Neural crest cell (in vitro differentiated cells): ENCODE measurements at regions not wholly inside any gene's neighbourhood (a gene's known extent, or its start where the extent isn't known, plus 50 kb on each side); places are given as distances from the start of the nearest gene placed in this dataset.

Experiments used
- DNase-seq: peaks from one replicate; pipeline ENCODE4 v3.0.0; 2021; ENCODE audit warnings: low read depth, mixed read lengths, low spot score
- H3K27ac Mint-ChIP-seq: one replicate; pipeline ENCODE4 v1.8.0; 2021; ENCODE audit warnings: mild to moderate bottlenecking, mixed read lengths; ENCODE audit not compliant: unreplicated experiment
- H3K27me3 Mint-ChIP-seq: 2 replicates; pipeline ENCODE4 v1.8.0; 2021; ENCODE audit warnings: low read depth, mild to moderate bottlenecking, mixed read lengths
- H3K36me3 Mint-ChIP-seq: 2 replicates; pipeline ENCODE4 v1.8.0; 2021; ENCODE audit warnings: low read depth, mild to moderate bottlenecking, mixed read lengths
- H3K4me1 Mint-ChIP-seq: 2 replicates; pipeline ENCODE4 v1.8.0; 2021; ENCODE audit warnings: mixed read lengths
- H3K4me3 Mint-ChIP-seq: one replicate; pipeline ENCODE4 v1.8.0; 2021; ENCODE audit warnings: mild to moderate bottlenecking, mixed read lengths
- H3K9me3 Mint-ChIP-seq: 2 replicates; pipeline ENCODE4 v1.8.0; 2021; ENCODE audit warnings: mixed read lengths
- TF ChIP-seq, protein P1 (sequence below): fragments of 200-600 bp; sonication (generic); conservative IDR thresholded peaks from 2 replicates; pipeline ENCODE4 v1.5.0; 2021; ENCODE audit warnings: antibody characterized with exemption, mild to moderate bottlenecking

- Mint-ChIP-seq H3K36me3 (peaks cover 6% of the 10 kb centered on the region), H3K4me1 (no peaks in the 10 kb centered on the region), H3K27ac (no peak overlapping the region), H3K4me3 (no peak overlapping the region), H3K9me3 (peaks cover 19% of the 10 kb centered on the region), H3K27me3 (peaks cover 2% of the 10 kb centered on the region)
- no peak for DNase-seq
- TF ChIP-seq, protein P1, sequence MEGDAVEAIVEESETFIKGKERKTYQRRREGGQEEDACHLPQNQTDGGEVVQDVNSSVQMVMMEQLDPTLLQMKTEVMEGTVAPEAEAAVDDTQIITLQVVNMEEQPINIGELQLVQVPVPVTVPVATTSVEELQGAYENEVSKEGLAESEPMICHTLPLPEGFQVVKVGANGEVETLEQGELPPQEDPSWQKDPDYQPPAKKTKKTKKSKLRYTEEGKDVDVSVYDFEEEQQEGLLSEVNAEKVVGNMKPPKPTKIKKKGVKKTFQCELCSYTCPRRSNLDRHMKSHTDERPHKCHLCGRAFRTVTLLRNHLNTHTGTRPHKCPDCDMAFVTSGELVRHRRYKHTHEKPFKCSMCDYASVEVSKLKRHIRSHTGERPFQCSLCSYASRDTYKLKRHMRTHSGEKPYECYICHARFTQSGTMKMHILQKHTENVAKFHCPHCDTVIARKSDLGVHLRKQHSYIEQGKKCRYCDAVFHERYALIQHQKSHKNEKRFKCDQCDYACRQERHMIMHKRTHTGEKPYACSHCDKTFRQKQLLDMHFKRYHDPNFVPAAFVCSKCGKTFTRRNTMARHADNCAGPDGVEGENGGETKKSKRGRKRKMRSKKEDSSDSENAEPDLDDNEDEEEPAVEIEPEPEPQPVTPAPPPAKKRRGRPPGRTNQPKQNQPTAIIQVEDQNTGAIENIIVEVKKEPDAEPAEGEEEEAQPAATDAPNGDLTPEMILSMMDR, result no peak
Observed at GRCh38 chr3:189519458-189519857, 111.7 kb upstream of the TP63 start.

- no peaks in the 10 kb centered on the region for H3K4me1 Mint-ChIP-seq
- H3K9me3 Mint-ChIP-seq, result peaks cover 9% of the 10 kb centered on the region
- H3K36me3 Mint-ChIP-seq, result no peaks in the 10 kb centered on the region
- TF ChIP-seq, protein P1, result no peak
- H3K27me3 Mint-ChIP-seq, result peaks cover 2% of the 10 kb centered on the region
- H3K4me3 Mint-ChIP-seq, result no peak overlapping the region
- DNase-seq, result no peak
- no peak overlapping the region for H3K27ac Mint-ChIP-seq
Observed at GRCh38 chr3:189529468-189529867, 101.7 kb upstream of the TP63 start.

- Mint-ChIP-seq H3K4me3 (no peak overlapping the region), H3K9me3 (peaks cover 9% of the 10 kb centered on the region), H3K4me1 (no peaks in the 10 kb centered on the region), H3K36me3 (no peaks in the 10 kb centered on the region), H3K27me3 (peaks cover 2% of the 10 kb centered on the region), H3K27ac (no peak overlapping the region)
- TF ChIP-seq, protein P1, result no peak
- DNase-seq, result no peak
Observed at GRCh38 chr3:189529889-189530471, 101.2 kb upstream of the TP63 start.

DNA sequence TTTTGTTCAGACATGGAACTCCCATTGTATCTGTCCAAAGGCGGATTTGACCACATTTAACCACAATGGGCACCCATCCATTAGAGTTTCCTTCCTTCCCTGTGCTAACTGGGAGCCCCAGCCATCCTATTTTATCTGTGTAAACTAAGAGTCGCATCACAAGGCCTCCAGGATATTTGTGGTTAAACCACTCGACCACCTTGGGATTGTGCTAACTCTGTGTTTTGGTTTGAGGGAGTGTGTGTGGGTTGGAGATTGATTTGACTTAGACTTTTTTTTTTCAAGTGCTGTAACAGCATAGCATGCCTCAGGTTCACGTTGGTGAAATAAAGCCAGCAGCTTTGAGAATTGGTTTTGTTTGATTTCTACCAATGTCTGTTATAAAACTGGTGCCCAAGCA, 100.4 kb upstream of the TP63 start:
- H3K27me3 Mint-ChIP-seq, result peaks cover 2% of the 10 kb centered on the region
- TF ChIP-seq, protein P1, result no peak
- no peak overlapping the region for H3K27ac Mint-ChIP-seq
- H3K36me3 Mint-ChIP-seq, result no peaks in the 10 kb centered on the region
- no peaks in the 10 kb centered on the region for H3K4me1 Mint-ChIP-seq
- H3K9me3 Mint-ChIP-seq, result peaks cover 6% of the 10 kb centered on the region
- DNase-seq, result no peak
- H3K4me3 Mint-ChIP-seq, result no peak overlapping the region

DNA sequence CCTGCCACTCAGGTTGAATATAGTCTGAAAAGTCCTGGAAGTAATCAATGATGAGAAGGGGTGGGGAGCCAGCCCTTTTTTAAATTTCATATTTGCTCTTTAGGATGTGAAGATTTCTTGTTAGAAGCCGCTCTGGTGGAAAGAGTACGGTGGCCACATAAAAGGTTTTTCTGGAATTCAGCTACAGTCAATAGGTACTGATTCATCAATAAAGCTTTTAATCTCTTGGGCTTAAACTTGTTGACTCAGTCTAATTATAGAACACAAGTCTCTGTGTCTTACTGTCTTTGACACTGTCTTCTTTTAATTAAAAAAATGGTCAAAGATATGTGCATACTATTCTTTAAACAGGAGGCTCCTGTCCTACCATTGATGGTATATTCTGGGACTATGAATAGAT, 99.9 kb upstream of the TP63 start:
- H3K9me3 Mint-ChIP-seq, result peaks cover 3% of the 10 kb centered on the region
- H3K27me3 Mint-ChIP-seq, result peaks cover 2% of the 10 kb centered on the region
- no peaks in the 10 kb centered on the region for H3K4me1 Mint-ChIP-seq
- H3K4me3 Mint-ChIP-seq, result no peak overlapping the region
- no peak overlapping the region for H3K27ac Mint-ChIP-seq
- H3K36me3 Mint-ChIP-seq, result no peaks in the 10 kb centered on the region
- TF ChIP-seq, protein P1, result no peak
- DNase-seq, result no peak
